C1 segment of cervical spinal cord (tissue), 14 donors: ENCODE measurements at regions not wholly inside any gene's neighbourhood (a gene's known extent, or its start where the extent isn't known, plus 50 kb on each side); places are given as distances from the start of the nearest gene placed in this dataset.
A peak's percentile ranks its signal among the peaks of the same experiment; 100 is the strongest.

Experiments
- DNase-seq, 14 donors: peaks; one replicate each; lab custom pipeline; 2025; lab: John Stamatoyannopoulos, UW

DNA sequence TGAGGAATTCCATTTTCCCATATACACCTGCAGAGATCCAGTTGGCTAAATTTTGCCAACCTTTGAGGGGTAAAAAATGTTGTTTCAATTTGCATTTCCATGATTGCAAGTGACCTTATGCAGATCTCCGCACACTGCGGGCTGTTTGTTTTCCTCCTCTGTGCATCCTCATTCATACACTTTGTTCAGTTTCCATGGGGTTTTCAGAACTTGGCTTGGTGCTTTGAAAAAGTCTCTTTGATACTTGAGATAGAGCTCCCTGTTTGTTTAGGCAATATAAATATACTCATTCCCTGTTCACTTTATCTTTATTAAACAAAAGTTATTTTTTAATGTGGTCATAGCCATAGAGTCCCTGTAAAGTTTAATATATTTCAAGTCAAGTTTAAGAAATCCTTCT is 353.1 kb downstream of the CMPK2 start:
- DNase-seq = no peak

GRCh38 chr2:6516674-6517073 is 349.0 kb downstream of the CMPK2 start:
- DNase-seq = no peak

DNA sequence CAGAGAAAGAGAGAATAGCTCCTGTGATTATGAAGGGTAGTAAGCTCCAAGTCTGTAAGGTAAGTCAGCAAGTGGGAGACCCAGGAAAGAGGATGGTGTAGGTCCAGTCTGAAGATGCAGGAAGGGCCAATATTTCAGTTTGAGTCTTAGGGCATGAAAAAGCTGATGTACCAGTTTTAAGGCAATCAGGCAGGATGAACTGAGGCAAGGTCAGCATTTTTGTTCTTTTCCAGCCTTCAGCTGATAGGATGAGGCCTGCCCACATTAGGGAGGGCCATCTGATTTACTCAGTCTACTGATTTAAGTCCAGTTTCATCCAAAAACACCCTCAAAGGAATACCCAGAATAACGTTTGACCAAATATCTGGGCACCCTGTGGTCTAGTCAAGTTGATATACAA is 347.3 kb downstream of the CMPK2 start:
- no peak for DNase-seq

DNA sequence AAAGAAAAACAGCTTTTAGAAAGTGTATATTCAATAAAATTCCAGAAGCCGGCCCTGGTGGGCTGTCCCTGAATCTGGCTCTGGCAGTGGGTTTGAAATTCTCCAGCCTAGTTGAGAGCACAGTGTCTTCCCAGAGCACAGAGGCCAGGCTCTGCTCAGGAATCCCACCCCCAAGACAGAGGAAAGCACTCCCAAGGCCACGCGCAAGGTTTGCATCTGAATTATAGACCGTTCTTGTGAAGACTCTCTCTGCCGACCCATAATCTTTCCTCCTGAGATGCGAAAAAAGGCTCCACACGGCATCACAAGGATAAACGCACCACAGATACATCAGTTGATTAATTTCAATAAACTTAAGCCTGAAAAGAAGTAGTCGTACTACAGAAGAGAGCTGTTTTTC is 342.2 kb downstream of the CMPK2 start:
- no peak for DNase-seq

GRCh38 chr2:6524691-6525474 is 340.8 kb downstream of the CMPK2 start:
- no peak for DNase-seq

GRCh38 chr2:6525475-6525964 is 340.2 kb downstream of the CMPK2 start:
- DNase-seq = no peak

- no peak for DNase-seq
Measured at GRCh38 chr2:6526093-6526824, 339.4 kb downstream of the CMPK2 start.

DNA sequence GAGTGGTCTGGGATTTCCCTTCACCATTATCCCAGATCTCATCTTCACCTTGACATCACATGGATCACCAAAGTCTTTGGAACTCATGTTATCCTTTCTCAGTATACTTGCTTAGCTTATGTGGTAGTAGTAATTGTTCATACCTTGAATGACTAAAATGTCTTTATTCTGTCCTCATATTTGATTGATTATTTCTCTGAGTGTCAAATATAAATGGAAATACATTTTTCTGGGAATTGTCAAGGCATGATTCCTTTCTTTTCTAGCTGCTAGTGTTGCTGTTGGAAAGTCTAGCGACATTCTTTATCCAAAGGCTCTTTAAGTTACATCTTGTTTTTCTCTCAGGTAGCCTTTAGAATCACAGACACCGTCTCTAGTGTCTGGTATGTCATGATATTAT is 334.4 kb downstream of the CMPK2 start:
- no peak for DNase-seq

- DNase-seq = peak in 10 of 14 donors; percentile 3 to 65 (median 24)
Measured at GRCh38 chr2:6535572-6535971, 330.1 kb downstream of the CMPK2 start.

GRCh38 chr2:6538607-6539006 is 327.1 kb downstream of the CMPK2 start:
- no peak for DNase-seq

GRCh38 chr2:6545336-6545735 is 320.4 kb downstream of the CMPK2 start:
- DNase-seq = no peak

DNA sequence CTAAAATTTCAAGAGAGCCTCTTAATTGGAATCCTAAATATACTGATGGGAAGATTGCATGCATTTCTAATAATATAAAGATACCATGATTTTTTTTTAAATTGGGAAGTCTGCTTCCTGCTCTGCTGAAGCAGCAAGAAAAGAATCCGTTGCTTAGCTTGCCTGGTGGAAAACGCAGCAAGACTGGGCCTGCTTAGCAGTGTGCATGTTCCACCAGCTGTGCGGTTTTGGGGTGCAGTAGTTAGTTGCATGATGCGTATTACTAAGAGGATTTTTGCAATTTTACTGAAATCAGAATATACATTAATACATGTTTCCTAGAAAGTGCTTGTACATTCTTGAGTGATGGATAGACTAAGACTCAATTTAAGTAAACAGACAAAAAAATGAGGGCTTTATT is 319.9 kb downstream of the CMPK2 start:
- no peak for DNase-seq

- no peak for DNase-seq
Measured at GRCh38 chr2:6554466-6554865, 311.2 kb downstream of the CMPK2 start.

DNA sequence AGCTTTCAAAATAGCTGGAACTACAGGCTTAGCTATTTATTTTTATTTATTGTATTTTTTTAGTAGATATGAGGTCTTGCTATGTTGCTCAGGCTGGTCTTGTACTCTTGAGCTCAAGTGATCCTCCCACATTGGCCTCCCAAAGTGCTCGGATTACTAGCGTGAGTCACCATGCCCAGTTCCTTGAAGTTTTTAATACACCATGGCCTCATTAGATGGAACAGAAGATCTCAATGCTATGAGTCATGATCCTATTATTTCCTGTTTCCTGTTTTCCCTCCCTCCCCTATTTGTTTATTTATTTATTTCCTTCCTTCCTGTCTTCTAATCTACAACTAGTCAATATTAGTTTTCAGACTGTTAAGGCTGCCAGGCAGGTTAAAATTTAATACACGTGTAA is 309.0 kb downstream of the CMPK2 start:
- no peak for DNase-seq

DNA sequence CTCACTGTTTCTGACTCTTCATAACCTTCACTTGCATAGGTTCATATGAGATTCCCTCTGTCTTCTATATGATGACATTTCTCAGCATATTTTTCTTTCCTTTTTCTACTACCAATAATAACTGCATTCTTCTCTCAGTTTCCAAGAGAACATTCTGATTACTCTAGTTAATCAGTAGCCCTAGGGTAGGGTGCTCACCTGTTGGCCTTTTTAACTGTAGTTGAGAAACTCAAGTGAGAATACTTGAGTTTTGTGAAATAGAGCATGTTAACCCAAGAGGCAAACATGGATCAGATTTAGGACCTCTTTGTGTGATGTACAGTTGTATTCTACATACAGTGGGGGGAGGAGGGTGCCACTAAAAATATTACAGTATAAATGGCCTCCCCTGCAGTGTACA is 308.0 kb downstream of the CMPK2 start:
- no peak for DNase-seq

DNA sequence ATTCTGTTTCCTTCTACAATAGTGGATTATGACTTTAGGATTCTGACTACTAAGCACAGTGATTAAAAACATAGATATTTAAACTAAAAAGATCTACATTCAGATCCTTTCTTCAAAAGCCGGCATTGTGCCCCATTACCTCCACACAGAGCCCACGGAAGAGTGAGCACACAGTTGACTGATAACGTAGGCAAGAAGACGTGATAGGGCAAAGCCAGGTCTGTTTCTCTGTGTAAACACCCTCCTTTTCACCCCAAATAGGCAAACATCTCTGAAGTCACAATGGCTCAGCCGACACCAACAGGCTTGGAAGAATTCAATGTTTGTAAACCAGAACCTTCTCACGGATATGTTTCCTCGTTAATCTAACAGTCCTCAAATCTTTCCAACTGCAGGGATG is 302.9 kb downstream of the CMPK2 start:
- no peak for DNase-seq

DNA sequence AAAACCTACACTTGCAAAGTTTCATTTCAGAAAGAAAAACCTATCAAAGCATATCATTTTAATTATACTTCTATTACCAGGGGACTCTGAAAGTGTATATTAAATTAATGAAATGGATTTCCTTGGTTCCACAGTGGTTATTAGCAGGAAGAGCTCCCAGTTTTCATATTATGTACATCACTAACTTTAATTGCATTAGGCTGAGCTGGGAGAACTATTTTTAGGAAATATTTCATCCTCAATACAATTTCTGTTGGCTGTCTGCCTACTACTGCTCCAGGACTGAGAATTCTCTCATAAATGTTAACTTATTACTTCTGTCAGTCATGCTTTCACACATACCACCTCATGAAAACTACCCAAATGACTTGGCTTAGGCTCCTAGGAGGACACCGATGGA is 301.4 kb downstream of the CMPK2 start:
- no peak for DNase-seq

DNA sequence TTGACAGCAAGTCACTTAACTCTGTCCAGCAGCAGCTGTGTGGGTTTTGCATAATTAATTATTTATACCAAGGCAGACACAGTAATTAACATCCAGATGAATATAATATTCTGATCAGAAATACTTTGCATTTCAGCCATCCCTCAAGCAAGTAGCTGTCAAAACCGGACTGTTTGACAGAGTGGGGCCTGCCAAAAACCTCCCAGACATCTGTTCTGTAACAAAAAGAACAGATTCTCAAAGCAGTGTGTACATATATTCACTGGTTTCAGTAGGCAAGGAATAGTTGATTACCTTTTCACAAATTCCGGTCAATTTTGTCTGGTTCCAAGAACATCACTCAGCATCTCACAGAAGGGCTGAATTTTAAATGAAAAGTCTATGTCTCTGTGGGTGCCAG is 291.6 kb downstream of the CMPK2 start:
- DNase-seq = no peak

GRCh38 chr2:6576302-6576701 is 289.4 kb downstream of the CMPK2 start:
- no peak for DNase-seq

DNA sequence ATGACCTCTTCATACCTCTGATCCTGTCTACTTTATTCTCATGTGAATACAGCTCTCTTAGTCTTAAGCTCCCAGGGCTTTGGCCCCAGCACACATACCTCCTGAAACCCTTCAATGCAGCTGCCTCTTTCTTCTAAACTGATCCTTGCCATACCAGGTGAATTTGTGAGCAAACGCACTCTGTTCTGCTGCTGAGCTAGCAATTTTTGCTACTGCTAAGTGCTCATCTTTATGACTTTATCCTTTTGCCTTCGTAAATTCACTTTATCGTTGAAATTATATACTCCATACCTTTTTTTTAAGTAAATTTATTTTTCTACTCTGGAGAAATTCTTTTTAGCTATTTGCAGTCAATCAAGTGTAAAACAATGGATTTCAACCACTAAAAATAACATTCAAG is 287.7 kb downstream of the CMPK2 start:
- DNase-seq = no peak

DNA sequence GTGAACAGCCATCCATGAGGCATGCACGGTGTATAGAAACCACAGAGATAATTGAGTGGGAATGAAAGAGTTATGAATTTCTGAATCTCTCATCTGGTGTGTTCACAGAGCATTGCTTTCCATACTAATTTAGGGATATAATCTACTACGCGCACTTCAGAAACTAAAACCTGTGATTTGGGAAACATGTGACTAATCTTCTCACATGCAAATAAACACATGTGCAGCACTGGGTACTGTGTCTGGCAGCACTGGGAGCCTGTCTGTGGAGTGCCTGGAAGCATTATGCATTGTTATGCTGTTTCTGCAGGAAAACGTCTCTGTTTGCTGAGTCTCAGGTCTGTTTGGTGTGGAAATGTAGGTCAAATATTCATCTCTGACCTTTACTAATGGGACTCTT is 287.3 kb downstream of the CMPK2 start:
- DNase-seq = no peak

DNA sequence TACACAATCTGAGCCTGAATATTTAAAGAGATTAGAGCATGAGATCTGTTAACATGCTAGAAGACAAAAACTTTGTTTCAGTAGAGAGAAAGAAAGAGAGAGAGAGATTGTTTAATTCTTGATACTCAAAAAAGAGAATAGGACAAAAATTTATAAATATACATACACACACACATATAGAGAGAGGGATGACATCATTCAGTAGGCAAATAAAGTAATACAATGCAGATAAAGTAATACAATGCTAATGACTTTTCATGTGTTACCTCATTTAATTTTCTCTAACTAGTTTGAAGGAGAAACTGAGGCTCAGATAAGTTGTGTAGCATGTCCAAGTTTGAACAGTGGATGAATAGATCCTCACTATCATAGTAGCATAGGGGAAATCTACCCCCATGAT is 286.4 kb downstream of the CMPK2 start:
- DNase-seq = no peak

DNA sequence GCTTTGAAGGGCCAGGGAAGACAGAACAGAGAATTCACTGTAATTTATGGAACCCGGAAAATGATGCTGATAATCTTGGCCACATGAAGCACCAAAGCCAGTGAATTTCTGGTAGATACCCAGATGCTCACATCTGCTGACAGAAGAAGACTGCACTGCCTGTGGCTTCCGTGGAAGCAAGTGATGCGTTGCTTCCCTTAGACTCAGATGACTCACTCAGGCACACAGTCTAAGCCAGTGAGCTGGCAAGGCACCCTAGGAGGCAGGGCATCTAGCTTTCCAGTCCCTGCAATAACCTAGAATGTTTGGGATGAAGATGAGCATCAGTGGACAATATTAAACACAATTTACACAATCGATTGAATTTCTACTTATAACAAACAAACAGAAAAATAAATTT is 284.7 kb downstream of the CMPK2 start:
- DNase-seq = no peak
